H1 (cell line): ENCODE measurements at regions not wholly inside any gene's neighbourhood (a gene's known extent, or its start where the extent isn't known, plus 50 kb on each side); places are given as distances from the start of the nearest gene placed in this dataset.
A peak's percentile ranks its signal among the peaks of the same experiment; 100 is the strongest.

ENCODE experiments used
- BRCA1 ChIP-seq: IDR thresholded peaks from 2 replicates; pipeline ENCODE4 v1.6.1; 2012; ENCODE audit warnings: low read depth, low read length, improper control_type of control experiment
- RAD21 ChIP-seq, 2 experiments: IDR thresholded peaks in 1 of 2; conservative IDR thresholded peaks in 1 of 2; 2 replicates each; pipeline ENCODE4 v1.6.1; 2011; ENCODE audit warnings: low read depth in 2 of 2, low read length in 2 of 2, improper control_type of control experiment in 1 of 2, inconsistent platforms in 1 of 2, mild to moderate bottlenecking in 1 of 2, moderate library complexity in 1 of 2
- TF ChIP-seq, protein P1 (sequence below): IDR thresholded peaks from 2 replicates; pipeline ENCODE4 v1.6.1; 2012; ENCODE audit warnings: inconsistent platforms
- TF ChIP-seq, protein P2 (sequence below), 3 experiments: IDR thresholded peaks; 1 replicate in 2 of 3; 2 replicates in 1 of 3; pipeline versions ENCODE4 v1.5.1 to v1.6.1; 2011; ENCODE audit warnings: low read length in 3 of 3, mild to moderate bottlenecking in 3 of 3, inconsistent platforms in 2 of 3, low read depth in 1 of 3, moderate library complexity in 1 of 3; ENCODE audit not compliant: insufficient read depth in 1 of 3; ENCODE audit errors: control extremely low read depth in 1 of 3

DNA sequence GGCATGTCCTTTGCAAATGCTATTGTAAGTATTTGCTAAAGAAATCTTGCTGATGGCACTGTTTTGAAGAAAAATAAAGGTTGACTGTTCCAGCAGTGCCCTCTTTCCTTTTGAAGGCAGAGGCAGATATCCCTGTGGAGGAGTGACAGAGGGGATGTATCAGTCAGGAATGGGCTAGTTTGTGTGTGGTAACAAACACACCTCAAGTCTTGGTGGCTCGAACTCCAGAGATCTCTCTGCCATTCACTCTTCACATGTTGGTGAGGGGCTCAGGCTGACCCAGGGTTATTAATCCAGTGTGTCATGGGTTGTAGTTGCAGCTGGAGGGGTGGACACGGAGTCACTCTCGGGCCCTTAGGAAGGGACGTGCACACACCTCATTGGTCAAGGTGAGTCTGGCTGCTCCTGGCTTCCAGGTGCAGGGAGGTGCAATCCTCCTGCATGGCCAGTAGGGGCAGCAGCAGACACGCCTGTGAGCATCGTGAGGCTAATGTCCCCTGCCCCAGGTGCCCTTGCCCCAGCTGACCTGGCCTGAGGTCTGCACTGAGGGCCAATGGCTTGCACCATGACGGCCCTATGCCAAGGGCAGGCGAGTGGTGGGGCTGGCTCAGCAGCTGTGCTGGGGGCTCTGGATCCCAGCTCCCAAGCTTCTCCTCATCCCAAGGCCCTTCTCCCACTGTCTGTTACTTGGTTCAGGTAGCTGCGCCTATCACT lies 146.5 kb downstream of the ASB1 start:
- peak; percentile 60 to 69 for TF ChIP-seq RAD21 (IDR thresholded peaks at IDR 0.05 in 1 of 2, conservative IDR thresholded peaks at IDR 0.05 in 1 of 2; ENCODE audit: low read depth in 2 of 2, low read length in 2 of 2)
- TF ChIP-seq, protein P1, sequence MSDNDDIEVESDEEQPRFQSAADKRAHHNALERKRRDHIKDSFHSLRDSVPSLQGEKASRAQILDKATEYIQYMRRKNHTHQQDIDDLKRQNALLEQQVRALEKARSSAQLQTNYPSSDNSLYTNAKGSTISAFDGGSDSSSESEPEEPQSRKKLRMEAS = peak; percentile 59; the same call in 1 of the 2 replicates
- TF ChIP-seq, protein P2, sequence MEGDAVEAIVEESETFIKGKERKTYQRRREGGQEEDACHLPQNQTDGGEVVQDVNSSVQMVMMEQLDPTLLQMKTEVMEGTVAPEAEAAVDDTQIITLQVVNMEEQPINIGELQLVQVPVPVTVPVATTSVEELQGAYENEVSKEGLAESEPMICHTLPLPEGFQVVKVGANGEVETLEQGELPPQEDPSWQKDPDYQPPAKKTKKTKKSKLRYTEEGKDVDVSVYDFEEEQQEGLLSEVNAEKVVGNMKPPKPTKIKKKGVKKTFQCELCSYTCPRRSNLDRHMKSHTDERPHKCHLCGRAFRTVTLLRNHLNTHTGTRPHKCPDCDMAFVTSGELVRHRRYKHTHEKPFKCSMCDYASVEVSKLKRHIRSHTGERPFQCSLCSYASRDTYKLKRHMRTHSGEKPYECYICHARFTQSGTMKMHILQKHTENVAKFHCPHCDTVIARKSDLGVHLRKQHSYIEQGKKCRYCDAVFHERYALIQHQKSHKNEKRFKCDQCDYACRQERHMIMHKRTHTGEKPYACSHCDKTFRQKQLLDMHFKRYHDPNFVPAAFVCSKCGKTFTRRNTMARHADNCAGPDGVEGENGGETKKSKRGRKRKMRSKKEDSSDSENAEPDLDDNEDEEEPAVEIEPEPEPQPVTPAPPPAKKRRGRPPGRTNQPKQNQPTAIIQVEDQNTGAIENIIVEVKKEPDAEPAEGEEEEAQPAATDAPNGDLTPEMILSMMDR (IDR thresholded peaks at IDR 0.05; ENCODE audit: control extremely low read depth in 1 of 3, insufficient read depth in 1 of 3, low read depth in 1 of 3, low read length in 3 of 3) = peak; percentile 64 to 100 (median 97)
- no peak for TF ChIP-seq BRCA1
